Retina (tissue), 1 donor: ENCODE measurements at regions not wholly inside any gene's neighbourhood (a gene's known extent, or its start where the extent isn't known, plus 50 kb on each side); places are given as distances from the start of the nearest gene placed in this dataset.

Source experiments
- DNase-seq: peaks from one replicate; pipeline ENCODE4 v3.0.0-alpha.2; 2016

- no peak for DNase-seq
Observed at GRCh38 chr5:175808711-175809110, 62.7 kb upstream of the CPLX2 start.

- DNase-seq: no peak
Observed at GRCh38 chr5:175809531-175810121, 61.8 kb upstream of the CPLX2 start.

GRCh38 chr5:175810457-175810856 is 60.9 kb upstream of the CPLX2 start:
- no peak for DNase-seq

GRCh38 chr5:175811589-175811988 is 59.8 kb upstream of the CPLX2 start:
- DNase-seq: no peak

- DNase-seq: no peak
Observed at GRCh38 chr5:175813943-175814630, 57.3 kb upstream of the CPLX2 start.

GRCh38 chr5:175814691-175815090 is 56.7 kb upstream of the CPLX2 start:
- peak; percentile 37 for DNase-seq

GRCh38 chr5:175815126-175815913 is 56.1 kb upstream of the CPLX2 start:
- no peak for DNase-seq

GRCh38 chr5:175816348-175816747 is 55.0 kb upstream of the CPLX2 start:
- peak; percentile 31 for DNase-seq

GRCh38 chr5:175819090-175819425 is 52.3 kb upstream of the CPLX2 start:
- DNase-seq: no peak

- DNase-seq: no peak
Observed at GRCh38 chr5:175820230-175820629, 51.1 kb upstream of the CPLX2 start.
